ENCODE measurements at regions not wholly inside any gene's neighbourhood (a gene's known extent, or its start where the extent isn't known, plus 50 kb on each side); places are given as distances from the start of the nearest gene placed in this dataset.
"Not testable (repeated sequence)": the region's sequence is repeated elsewhere in the genome, so short reads cannot be mapped to it uniquely, and the experiment has no call there.

GRCh38 chr6:28771401-28772267, 152.2 kb downstream of the TRIM27 start:
- DNase-seq: no peak

DNA sequence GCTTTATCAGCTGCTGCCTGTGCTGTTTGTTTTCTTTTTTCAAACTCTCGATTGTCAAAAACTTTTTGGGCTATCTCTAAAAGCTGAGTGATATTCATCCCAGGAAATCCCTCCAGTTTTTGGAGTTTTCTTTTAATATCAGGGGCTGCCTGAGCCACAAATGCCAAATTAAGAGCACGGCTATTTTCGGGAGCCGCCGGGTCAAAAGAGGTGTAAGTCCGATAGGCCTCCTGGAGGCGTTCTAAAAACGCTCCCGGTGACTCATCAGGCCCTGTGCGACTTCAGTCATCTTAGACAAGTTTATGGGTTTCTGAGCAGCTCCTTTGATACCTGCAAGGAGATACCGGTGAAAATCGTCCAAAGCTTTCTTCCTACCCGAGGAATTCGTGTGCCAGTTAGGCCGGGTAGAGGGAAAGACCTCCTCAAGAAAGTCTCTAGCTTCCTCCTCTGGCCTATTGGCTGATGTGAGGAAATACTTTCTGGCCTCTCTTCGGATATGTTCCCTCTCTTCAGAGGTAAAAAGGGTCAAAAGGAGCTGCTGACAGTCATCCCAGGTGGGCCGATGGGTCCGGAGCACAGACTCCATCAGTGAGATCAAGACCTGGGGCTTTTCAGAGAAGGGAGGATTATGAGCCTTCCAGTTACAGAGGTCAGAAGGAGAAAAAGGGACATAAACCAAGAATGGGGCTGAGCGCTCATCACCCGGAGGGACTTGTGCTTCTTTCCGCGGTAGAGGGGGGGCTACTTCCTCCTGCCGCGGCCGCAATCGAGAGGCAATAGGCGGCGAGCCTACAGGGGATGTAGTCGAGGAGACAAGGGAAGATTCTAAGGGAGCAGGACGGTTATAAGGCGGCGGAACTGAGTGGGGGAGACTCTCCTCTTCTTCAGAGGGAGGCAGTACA, 151.1 kb downstream of the TRIM27 start:
- DNase-seq: no peak

DNA sequence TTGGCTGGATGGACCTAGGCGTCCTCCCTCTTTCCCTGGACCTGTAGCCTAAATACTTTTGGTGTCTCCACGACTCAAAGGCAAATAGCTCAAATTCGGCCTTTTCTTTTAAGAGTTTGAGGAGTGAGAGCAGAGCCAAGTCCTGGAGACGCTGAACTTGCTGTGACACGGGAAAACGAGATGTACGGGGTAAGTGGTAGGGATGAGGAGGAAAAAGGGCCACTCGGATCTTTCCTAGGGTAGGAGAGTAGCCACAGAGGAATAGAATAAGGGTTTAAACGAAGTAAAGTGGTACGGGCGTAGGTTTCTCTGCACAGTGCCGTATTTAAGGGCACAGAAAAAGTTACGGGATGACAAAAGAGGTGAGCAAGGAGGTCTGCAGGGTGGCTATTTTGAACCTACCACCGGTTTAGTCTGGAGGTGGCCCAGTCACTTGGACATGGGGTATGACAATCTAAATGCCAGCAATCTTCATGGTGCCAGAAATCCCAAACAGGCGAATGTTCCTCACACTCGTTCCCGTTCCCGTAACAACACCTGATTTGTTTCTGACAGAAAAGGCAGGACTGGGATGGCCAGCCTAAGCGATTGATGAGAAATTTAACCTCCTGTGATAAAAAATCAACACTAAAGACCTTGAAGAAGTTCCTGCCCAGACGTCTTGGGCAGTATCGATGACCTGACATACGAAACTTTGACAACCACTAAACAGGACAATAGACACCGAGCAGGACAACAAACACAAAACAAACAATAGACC, 149.3 kb downstream of the TRIM27 start:
- no peak for DNase-seq

DNA sequence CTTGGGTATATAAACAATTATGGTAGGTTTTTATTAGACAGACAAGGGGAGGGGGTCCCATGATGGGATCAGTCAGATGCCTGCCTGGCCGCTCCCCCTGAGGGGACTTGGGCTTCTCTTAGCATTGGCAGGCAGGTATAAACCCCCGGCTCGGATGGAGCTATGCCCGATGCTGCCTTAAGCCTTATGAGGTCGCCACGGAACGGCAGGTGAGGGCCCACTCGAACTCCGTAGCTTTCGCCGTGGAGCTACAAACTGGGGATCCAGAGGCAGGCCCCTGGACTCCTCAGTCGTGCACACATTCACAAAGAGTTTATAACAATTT, 148.8 kb downstream of the TRIM27 start:
- DNase-seq: no peak

DNA sequence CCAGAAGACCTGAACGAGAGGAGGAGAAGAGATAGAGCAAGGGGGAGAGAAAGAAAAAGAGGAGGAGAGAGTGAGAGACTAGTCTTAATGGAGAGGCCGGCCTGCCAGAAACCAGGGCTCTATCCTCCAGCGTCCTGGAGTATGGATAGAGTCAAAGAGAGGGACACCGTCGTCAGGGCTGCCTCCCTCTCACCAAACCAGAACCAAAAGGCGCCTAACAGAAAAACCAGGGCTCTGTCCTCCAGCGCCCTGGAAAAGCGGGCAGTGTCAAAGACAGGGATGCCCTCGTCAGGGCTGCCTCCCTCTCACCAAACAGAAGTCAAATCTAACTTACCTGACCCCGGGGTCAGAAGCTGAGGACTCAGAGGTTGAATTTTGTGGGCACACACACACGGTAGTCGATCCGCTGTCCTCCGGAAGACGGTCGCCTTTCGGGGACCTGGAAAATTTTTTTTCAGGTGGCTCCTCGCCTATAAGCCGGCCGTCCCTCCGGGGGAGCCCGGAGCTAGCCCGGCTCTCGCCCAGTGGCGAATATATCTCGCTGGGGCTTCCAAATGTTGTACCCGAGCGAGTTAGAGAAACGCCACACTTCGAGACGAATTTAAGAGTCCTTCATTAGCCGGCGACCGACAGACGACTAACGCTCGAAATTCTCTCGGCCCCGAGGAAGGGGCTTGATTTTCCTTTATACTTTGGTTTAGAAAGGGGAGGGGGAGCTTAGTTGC, 148.2 kb downstream of the TRIM27 start:
- DNase-seq: no peak

DNA sequence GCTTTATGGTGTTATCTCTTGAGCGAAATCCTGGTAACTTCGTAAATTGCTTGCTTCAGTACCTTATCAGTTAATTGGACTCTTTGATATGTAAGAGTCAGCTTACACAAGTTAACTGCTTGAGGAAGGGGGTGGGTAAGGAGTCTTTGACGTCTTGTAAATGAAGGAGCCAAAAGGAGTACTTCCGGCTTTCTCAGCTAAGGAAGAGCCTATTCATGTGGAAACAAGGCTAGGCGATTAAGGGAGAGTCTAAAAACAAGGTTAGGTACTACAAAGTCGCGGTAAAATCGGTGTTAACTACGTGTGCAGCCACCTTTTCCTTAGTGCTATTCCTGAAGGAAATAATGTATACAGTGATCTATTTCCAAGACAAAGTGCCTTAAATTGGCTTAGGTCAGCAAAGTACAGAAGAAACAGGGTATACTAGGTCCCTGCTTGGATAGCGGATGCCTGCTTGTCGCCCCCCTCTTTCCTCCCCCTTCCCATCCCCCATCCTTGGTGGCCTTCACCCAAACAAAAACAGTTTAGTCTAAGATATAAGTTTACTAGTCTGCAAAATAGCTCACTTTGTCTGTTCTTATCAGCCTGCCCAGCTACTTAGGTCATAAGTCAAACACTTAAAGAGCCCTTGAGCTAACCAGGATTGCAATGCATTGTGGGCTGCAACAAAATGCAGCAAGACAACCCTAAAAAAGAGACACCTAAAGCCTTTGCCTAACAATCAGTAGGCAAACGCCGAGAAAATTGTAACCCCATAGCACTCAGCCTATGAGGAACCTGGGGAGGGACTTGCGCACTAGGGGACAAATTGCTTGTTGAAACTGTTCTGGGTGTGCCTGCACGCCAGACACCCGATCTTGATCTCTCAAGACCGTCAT, 147.3 kb downstream of the TRIM27 start:
- DNase-seq: no peak

- no peak for DNase-seq
Measured at GRCh38 chr6:28777147-28777461, 146.7 kb downstream of the TRIM27 start.

DNA sequence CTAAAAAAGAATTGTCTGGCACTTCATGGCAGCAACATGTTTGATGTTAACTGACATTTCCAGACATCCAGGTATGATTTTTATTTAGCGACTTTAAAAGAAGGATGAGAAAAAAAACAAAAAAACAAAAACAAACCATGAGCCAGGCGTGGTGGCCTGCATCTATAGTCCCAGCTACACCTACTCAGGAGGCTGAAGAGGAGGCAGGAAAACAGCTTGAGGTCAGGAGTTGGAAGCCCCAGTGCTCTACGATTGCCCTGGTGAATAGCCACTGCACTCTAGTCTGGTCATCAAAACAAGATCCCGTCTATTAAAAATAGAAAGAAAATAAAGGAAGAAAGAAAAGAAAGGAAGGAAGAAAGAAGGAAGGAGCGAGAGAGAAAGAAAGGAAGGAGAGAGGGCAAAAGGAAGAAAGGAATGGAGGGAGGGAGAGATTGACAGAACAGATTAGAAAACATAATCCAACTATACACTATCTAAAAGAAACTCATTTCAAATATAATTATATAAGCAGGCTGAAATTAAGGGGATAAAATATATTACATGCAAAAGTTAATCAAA, 141.6 kb downstream of the TRIM27 start:
- DNase-seq: no peak

- no peak for DNase-seq
Measured at GRCh38 chr6:28785962-28786679, 137.7 kb downstream of the TRIM27 start.

DNA sequence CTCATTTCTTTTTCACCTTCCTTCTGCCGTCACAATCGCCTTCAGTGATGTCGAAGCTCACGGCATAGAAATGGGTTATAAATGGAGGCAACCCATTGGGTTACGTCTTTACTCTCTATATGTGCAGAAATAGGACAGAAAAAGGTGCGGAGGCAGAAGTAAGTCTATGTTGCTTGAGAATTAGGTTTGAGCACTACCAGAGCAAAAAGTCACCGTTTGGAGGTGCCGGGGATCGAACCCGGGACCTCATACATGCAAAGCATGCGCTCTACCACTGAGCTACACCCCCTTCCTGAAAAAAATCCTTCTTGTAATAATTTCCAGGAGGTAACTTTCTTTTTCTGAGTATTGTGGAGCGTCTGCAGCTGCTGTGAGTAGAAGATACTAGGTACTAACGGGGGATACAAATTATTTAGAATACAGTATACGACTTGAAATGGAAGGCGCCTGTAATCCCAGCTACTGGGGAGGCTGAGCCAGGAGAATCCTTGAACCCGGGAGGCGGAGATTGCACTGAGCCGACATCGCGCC, 134.2 kb downstream of the TRIM27 start:
- no peak for DNase-seq

DNA sequence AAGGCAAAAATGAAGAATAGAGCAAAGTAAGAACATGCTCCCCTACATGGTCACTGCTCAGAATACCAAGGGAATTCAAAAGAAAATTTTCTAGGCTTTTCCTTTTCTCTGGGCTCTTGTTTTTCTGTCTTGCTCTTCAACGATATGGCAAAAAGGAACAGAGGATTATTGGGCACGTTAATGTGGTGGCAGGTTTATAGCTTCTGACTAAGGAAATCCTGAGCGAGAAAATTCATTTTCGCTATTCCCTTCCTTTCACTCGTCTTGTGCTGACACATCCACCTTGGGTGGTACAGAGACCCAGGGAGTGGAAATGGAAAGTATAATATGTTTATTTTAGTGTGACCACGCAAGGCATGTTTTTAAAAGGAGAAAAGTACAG, 132.8 kb downstream of the TRIM27 start:
- no peak for DNase-seq

DNA sequence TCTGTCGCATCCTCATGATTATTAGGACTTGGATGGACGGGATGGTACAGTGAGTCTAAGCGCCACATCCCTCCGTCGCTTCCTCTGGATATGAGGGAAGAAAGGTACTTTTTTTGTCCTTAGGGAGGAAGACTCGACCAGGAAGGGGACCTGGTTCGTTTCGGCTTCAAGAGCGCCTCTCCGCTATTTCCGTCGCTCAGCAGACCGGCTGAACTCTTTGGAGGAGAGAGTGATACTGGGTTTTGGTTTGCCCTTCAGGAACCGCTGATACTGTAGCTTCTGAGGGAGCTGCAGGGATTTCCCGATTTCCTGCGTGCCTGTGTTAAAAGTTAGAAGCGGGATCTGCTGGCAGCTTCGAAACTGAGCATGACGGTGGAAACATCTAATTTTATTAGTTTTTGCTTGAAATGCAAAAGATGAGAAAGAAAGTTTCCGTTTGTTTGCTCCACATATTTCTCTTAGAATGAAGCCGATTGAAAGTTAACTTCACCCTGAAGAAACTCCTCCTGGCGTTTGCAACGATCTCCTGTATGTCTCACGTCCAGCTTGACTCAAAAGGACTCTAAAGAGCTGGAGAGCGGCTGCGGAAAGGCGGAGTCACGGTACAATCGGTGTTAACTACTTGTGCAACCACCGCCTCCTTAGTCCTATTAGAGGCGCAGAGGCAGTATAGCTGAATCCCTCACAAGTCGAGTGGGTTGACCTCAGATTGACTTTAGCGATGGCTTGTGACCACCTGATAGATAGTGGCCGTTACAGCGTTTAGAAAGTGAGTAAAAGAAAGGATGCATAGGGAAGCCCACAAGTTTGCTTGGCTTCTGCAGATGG, 129.4 kb downstream of the TRIM27 start:
- no peak for DNase-seq

DNA sequence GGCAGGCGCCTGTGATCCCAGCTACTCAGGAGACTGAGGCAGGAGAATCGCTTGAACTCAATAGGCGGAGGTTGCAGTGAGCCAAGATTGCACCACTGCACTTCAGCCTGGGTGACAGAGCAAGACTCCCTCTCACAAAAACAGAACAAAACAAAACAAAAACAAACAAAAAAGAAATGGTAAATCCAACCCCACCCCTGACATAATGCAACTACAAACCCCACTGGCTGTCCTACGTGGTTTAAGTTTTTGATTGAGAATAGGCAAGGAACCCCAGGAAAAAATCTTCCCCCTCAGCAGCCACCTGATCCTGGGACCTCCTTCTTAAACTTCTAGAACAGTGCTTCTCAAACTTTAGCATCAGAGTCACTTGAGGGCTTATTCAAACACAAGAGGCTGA, 123.1 kb downstream of the TRIM27 start:
- DNase-seq: not testable (repeated sequence)

DNA sequence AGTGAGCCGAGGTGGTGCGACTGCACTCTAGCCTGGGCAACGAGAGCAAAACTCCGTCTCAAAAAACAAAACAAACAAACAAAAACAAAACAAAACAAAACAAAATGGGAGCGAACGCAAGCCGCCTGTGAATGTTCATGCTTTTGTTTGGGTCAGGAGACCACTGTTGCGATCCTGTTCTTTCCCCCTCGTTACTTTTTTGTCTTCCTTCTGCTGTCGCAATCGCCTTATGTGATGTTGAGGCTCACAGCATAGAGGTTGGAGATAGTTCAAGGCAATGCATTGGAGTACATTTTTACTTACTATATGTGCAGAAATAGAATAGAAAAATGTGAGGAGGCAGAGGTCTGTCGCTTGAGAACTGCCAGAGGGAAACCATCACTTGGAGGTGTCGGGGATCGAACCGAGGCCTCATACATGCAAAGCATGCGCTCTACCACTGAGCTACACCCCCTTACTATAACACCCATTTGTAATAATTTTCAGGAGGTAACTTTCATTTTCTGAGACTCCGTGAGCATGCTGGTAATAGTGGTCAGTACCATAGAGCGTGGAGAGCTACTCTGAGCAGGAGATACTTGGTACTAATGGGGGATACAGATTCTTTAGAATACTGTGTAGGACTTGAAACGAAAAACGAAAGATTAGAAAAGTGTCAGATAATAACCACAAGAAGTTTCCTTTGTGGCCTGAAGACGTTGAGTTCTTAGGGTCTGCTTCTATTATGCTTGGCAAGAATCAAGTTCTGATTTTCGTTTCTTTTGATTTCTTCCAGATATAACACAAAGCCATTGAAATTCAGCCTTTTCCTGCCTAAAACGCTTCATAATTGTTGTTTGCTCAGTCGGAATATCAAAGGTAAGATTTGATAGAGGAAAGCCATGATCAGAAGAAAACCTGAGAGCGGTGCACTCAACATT, 121.1 kb downstream of the TRIM27 start:
- DNase-seq: no peak

DNA sequence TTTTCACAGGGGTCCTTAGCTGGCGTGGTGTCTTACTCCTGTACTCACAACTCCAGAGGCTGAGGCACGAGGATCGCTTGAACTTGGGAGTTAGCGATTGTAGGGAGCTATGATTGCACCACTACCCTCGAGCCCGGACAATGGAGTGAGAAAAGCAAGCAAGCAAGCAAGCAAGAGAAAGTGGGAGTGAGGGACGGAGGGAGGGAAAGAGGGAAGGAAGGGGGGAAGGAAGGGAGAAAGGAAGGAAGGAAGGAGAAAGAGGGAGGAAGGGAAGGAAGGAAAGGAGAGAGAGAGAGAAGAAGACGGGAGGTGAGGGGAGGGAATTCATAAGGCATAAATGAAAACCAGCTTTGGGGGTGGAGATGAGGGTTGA, 120.5 kb downstream of the TRIM27 start:
- no peak for DNase-seq

GRCh38 chr6:28807682-28808280, 116.0 kb downstream of the TRIM27 start:
- no peak for DNase-seq

DNA sequence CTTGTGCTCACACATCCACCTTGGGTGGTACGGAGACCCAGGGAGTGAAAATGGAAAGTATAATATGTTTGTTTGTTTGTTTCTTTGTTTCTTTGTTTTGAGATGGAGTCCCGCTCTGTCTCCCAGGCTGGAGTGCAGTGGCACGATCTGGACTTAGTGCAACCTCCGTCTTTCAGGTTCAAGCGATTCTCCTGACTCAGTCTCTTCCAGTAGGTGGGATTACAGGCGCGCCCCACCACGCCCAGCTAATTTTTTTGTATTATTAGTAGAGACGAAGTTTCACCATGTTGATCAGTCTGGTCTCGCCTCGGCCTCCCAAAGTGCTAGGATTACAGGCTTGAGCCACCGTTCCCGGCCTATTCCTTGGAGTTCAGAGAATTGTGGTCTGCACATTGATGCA, 115.4 kb downstream of the TRIM27 start:
- no peak for DNase-seq
